IMR-90 (cell line): ENCODE measurements at regions not wholly inside any gene's neighbourhood (a gene's known extent, or its start where the extent isn't known, plus 50 kb on each side); places are given as distances from the start of the nearest gene placed in this dataset.

Experiments
- ATAC-seq: fragments of 200-7000 bp; cut with Tn5 transposase; 2 replicates; pipeline ENCODE4 v1.9.1; 2020; ENCODE audit warnings: low read depth, mild to moderate bottlenecking, moderate library complexity
- BruUV-seq: library from RNA; stranded (reverse); fragments of 400-500 nt; replicated peaks from 2 replicates; lab custom pipeline; 2021; lab: Mats Ljungman, UMichigan
- CTCF ChIA-PET: fragments of 300-600 bp; formaldehyde crosslinking; extraction: SDS; loops from one replicate; lab custom pipeline; 2021; ENCODE audit warnings: antibody characterized with exemption; lab: Yijun Ruan, JAX
- POLR2A ChIA-PET: fragments of 300-600 bp; sonication (Branson Sonifier 250); formaldehyde crosslinking; loops from one replicate; lab custom pipeline; 2022; ENCODE audit warnings: antibody characterized with exemption; ENCODE audit not compliant: unreplicated experiment; lab: Charles Lee
- DNase-seq: peaks from one replicate; pipeline ENCODE4 v3.0.0; 2013
- H2AFZ ChIP-seq: replicated peaks from 2 replicates; pipeline ENCODE3; 2013; ENCODE audit warnings: low read length, mild to moderate bottlenecking; ENCODE audit not compliant: poor library complexity
- H2AK5ac ChIP-seq: 2 replicates; pipeline ENCODE4 v1.6.1; 2013; ENCODE audit warnings: low read depth, low read length, inconsistent platforms
- H2AK9ac ChIP-seq: replicated peaks from 2 replicates; pipeline ENCODE3; 2013; ENCODE audit warnings: mild to moderate bottlenecking, low read depth, low read length, moderate library complexity; ENCODE audit not compliant: poor library complexity
- H2BK120ac ChIP-seq: 2 replicates; pipeline ENCODE4 v1.6.1; 2013; ENCODE audit warnings: low read depth, low read length, inconsistent platforms
- H2BK15ac ChIP-seq: 3 replicates; pipeline ENCODE4 v1.6.1; 2013; ENCODE audit warnings: low read depth, low read length, inconsistent platforms
- H2BK20ac ChIP-seq: 2 replicates; pipeline ENCODE4 v1.6.1; 2013; ENCODE audit warnings: low read depth, mild to moderate bottlenecking, inconsistent platforms, low read length, moderate library complexity
- H2BK5ac ChIP-seq: 2 replicates; pipeline ENCODE4 v1.6.1; 2013; ENCODE audit warnings: mild to moderate bottlenecking, low read depth, low read length, inconsistent platforms; ENCODE audit not compliant: poor library complexity, severe bottlenecking
- H3K14ac ChIP-seq: replicated peaks from 2 replicates; pipeline ENCODE4 v1.6.1; 2013; ENCODE audit warnings: low read depth, low read length, inconsistent platforms
- H3K18ac ChIP-seq: 2 replicates; pipeline ENCODE4 v1.6.1; 2013; ENCODE audit warnings: low read depth, low read length, control low read depth
- H3K23ac ChIP-seq: 2 replicates; pipeline ENCODE4 v1.6.1; 2013; ENCODE audit warnings: low read depth, low read length, inconsistent platforms
- H3K27ac ChIP-seq: 2 replicates; pipeline ENCODE4 v1.5.1; 2013; ENCODE audit warnings: mild to moderate bottlenecking, control low read depth, low read length; ENCODE audit not compliant: insufficient read depth
- H3K27me3 ChIP-seq: 2 replicates; pipeline ENCODE4 v1.6.1; 2013; ENCODE audit warnings: low read length; ENCODE audit not compliant: control insufficient read depth, insufficient read depth
- H3K36me3 ChIP-seq: 2 replicates; pipeline ENCODE4 v1.6.1; 2013; ENCODE audit warnings: low read length, mixed read lengths; ENCODE audit not compliant: control insufficient read depth, insufficient read depth
- H3K4ac ChIP-seq: 2 replicates; pipeline ENCODE4 v1.6.1; 2013; ENCODE audit warnings: low read depth, low read length, inconsistent platforms
- H3K4me1 ChIP-seq: 2 replicates; pipeline ENCODE4 v1.6.1; 2013; ENCODE audit warnings: low read length, mixed read lengths; ENCODE audit not compliant: control insufficient read depth, insufficient read depth
- H3K4me2 ChIP-seq: 2 replicates; pipeline ENCODE4 v1.6.1; 2013; ENCODE audit warnings: low read depth, mild to moderate bottlenecking, control low read depth, low read length, moderate library complexity
- H3K4me3 ChIP-seq: 2 replicates; pipeline ENCODE4 v1.5.1; 2013; ENCODE audit warnings: low read depth, mild to moderate bottlenecking, control low read depth, low read length, moderate library complexity; ENCODE audit not compliant: insufficient read depth
- H3K56ac ChIP-seq: 2 replicates; pipeline ENCODE4 v1.6.1; 2013; ENCODE audit warnings: low read length, inconsistent platforms; ENCODE audit not compliant: insufficient read depth; ENCODE audit errors: extremely low read depth
- H3K79me1 ChIP-seq, 2 experiments: 2 replicates each; pipeline ENCODE4 v1.6.1; 2013; ENCODE audit warnings: low read length in 2 of 2, inconsistent platforms in 1 of 2, low read depth in 1 of 2
- H3K9ac ChIP-seq: 2 replicates; pipeline ENCODE4 v1.6.1; 2013; ENCODE audit warnings: low read depth, low read length, control low read depth
- H3K9me1 ChIP-seq: 2 replicates; pipeline ENCODE4 v1.6.1; 2013; ENCODE audit warnings: low read length, inconsistent platforms; ENCODE audit not compliant: insufficient read depth
- H3K9me3 ChIP-seq: 2 replicates; pipeline ENCODE4 v1.6.1; 2013; ENCODE audit warnings: low read length; ENCODE audit not compliant: control insufficient read depth, insufficient read depth
- H4K20me1 ChIP-seq: 2 replicates; pipeline ENCODE4 v1.6.1; 2013; ENCODE audit warnings: low read length, inconsistent platforms; ENCODE audit not compliant: insufficient read depth
- H4K5ac ChIP-seq: 2 replicates; pipeline ENCODE4 v1.6.1; 2013; ENCODE audit warnings: mild to moderate bottlenecking, low read depth, low read length, control low read depth
- H4K8ac ChIP-seq, 2 experiments: 2 replicates each; pipeline ENCODE4 v1.6.1; 2013; ENCODE audit warnings: low read depth in 2 of 2, low read length in 2 of 2, control low read depth in 1 of 2, inconsistent platforms in 1 of 2
- H4K91ac ChIP-seq: 2 replicates; pipeline ENCODE4 v1.6.1; 2013; ENCODE audit warnings: low read depth, low read length, inconsistent platforms; ENCODE audit not compliant: insufficient read depth
- BHLHE40 ChIP-seq: fragments of 150-350 bp; IDR thresholded peaks from 2 replicates; pipeline ENCODE4 v1.6.1; 2016; ENCODE audit warnings: mild to moderate bottlenecking, low read depth, low read length
- CEBPB ChIP-seq: IDR thresholded peaks from 2 replicates; pipeline ENCODE4 v1.6.1; 2012; ENCODE audit warnings: low read depth, low read length, improper control_type of control experiment
- CHD1 ChIP-seq: IDR thresholded peaks from 2 replicates; pipeline ENCODE4 v1.6.1; 2012; ENCODE audit warnings: low read depth, low read length, improper control_type of control experiment
- CTCF ChIP-seq: conservative IDR thresholded peaks from 2 replicates; pipeline ENCODE4 v1.5.1; 2012; ENCODE audit warnings: mild to moderate bottlenecking, low read depth, low read length, improper control_type of control experiment
- ELK1 ChIP-seq: fragments of 150-350 bp; IDR thresholded peaks from 2 replicates; pipeline ENCODE4 v1.6.1; 2016; ENCODE audit warnings: low read depth, mild to moderate bottlenecking, low read length, moderate library complexity, borderline replicate concordance
- FOS ChIP-seq: fragments of 150-350 bp; IDR thresholded peaks from 2 replicates; pipeline ENCODE4 v1.6.1; 2016; ENCODE audit warnings: low read depth, low read length
- MAFK ChIP-seq: IDR thresholded peaks from 2 replicates; pipeline ENCODE4 v1.6.1; 2012; ENCODE audit warnings: low read depth, low read length, improper control_type of control experiment
- MAZ ChIP-seq: IDR thresholded peaks from 2 replicates; pipeline ENCODE4 v1.6.1; 2012; ENCODE audit warnings: low read depth, mild to moderate bottlenecking, low read length, improper control_type of control experiment, moderate library complexity, borderline replicate concordance
- MXI1 ChIP-seq: IDR thresholded peaks from 2 replicates; pipeline ENCODE4 v1.6.1; 2012; ENCODE audit warnings: low read depth, mild to moderate bottlenecking, low read length, moderate library complexity, borderline replicate concordance
- NFE2L2 ChIP-seq: fragments of 150-350 bp; IDR thresholded peaks from 2 replicates; pipeline ENCODE4 v1.6.1; 2016; ENCODE audit warnings: low read depth, mild to moderate bottlenecking, low read length
- POLR2A ChIP-seq: IDR thresholded peaks from 2 replicates; pipeline ENCODE4 v1.6.1; 2012; ENCODE audit warnings: mild to moderate bottlenecking, low read depth, low read length
- RAD21 ChIP-seq: IDR thresholded peaks from 2 replicates; pipeline ENCODE4 v1.6.1; 2012; ENCODE audit warnings: low read length, improper control_type of control experiment
- RCOR1 ChIP-seq: IDR thresholded peaks from 2 replicates; pipeline ENCODE4 v1.6.1; 2012; ENCODE audit warnings: mild to moderate bottlenecking, low read length, improper control_type of control experiment; ENCODE audit not compliant: insufficient replicate concordance
- RFX5 ChIP-seq: IDR thresholded peaks from 2 replicates; pipeline ENCODE4 v1.8.0; 2012; ENCODE audit warnings: low read depth, mild to moderate bottlenecking, low read length, moderate library complexity
- SMC3 ChIP-seq: fragments of 150-350 bp; IDR thresholded peaks from 2 replicates; pipeline ENCODE4 v1.6.1; 2016; ENCODE audit warnings: low read depth, mild to moderate bottlenecking, antibody characterized with exemption, low read length, moderate library complexity
- USF2 ChIP-seq: fragments of 150-350 bp; IDR thresholded peaks from 2 replicates; pipeline ENCODE4 v1.6.1; 2017; ENCODE audit warnings: mild to moderate bottlenecking, antibody characterized with exemption, low read length, low read depth
- WGBS, 2 experiments: methylation state at CpG; one replicate each; pipeline versions ENCODE4 v1.1.5 to v1.1.7; 2013; ENCODE audit warnings: missing lambda C conversion rate in 2 of 2; ENCODE audit not compliant: insufficient read length in 1 of 2; ENCODE audit errors: extremely low coverage in 2 of 2; 5-methylcytosine and 5-hydroxymethylcytosine counted together
- dilution Hi-C: fragments of 300-500 bp; cut with HindIII; formaldehyde crosslinking; loops from one replicate; pipeline ENCODE4 v1.14.3; 2018; ENCODE audit warnings: low sequenced_read_pairs; ENCODE audit not compliant: unreplicated experiment
- in situ Hi-C: fragments of 300-500 bp; cut with MboI; formaldehyde crosslinking; loops from 3 replicates; pipeline ENCODE4 v1.14.3; 2019; ENCODE audit warnings: low sequenced_read_pairs, inconsistent platforms, mixed read lengths
- intact Hi-C: fragments of 100-400 bp; cut with micrococcal nuclease; formaldehyde crosslinking; loops from 2 replicates; pipeline ENCODE4 v1.10.0; 2022

- intact Hi-C loops = no loop called here
- no peak overlapping the region for H4K5ac ChIP-seq
- BruUV-seq = no TSS peak
- H3K36me3 ChIP-seq = no peaks in the 10 kb centered on the region
- no peaks in the 10 kb centered on the region for H3K79me1 ChIP-seq
- dilution Hi-C loops = no loop called here
- H2AFZ ChIP-seq = no peak overlapping the region
- H2BK15ac ChIP-seq = no peak overlapping the region
- no peak for DNase-seq
- H3K9me3 ChIP-seq = no peaks in the 10 kb centered on the region
- in situ Hi-C loops = no loop called here
- no peak overlapping the region for H4K8ac ChIP-seq
- no peak overlapping the region for H2AK5ac ChIP-seq
- H3K56ac ChIP-seq = no peak overlapping the region
- TF ChIP-seq CTCF = no peak
- TF ChIP-seq USF2 = no peak
- TF ChIP-seq CHD1 = no peak
- TF ChIP-seq CEBPB = no peak
- no peak for TF ChIP-seq NFE2L2
- no peak for TF ChIP-seq MAFK
- TF ChIP-seq MXI1 = no peak
- no peak for TF ChIP-seq MAZ
- TF ChIP-seq BHLHE40 = no peak
- no peak for TF ChIP-seq RAD21
- TF ChIP-seq FOS = no peak
- no peak for TF ChIP-seq RCOR1
- no peak for TF ChIP-seq RFX5
- TF ChIP-seq SMC3 = no peak
- TF ChIP-seq POLR2A = no peak
- TF ChIP-seq ELK1 = no peak
- no peak overlapping the region for H3K4me2 ChIP-seq
- H3K27ac ChIP-seq = no peak overlapping the region
- WGBS, 2 experiments = no CpG with 5 or more reads among the region's 2 CpGs
- H3K27me3 ChIP-seq = no peaks in the 10 kb centered on the region
- no peak overlapping the region for H2BK120ac ChIP-seq
- no peaks in the 10 kb centered on the region for H3K9me1 ChIP-seq
- no peaks in the 10 kb centered on the region for H4K20me1 ChIP-seq
- H2BK5ac ChIP-seq = no peak overlapping the region
- no peak overlapping the region for H3K14ac ChIP-seq
- no peak overlapping the region for H3K9ac ChIP-seq
- no peak for ATAC-seq
- no peaks in the 10 kb centered on the region for H3K4me1 ChIP-seq
- H3K4me3 ChIP-seq = no peak overlapping the region
- H4K91ac ChIP-seq = no peak overlapping the region
- H2AK9ac ChIP-seq = no peak overlapping the region
- no peak overlapping the region for H3K18ac ChIP-seq
- H3K4ac ChIP-seq = no peak overlapping the region
- H3K23ac ChIP-seq = no peak overlapping the region
- CTCF ChIA-PET = no interaction called here
- H2BK20ac ChIP-seq = no peak overlapping the region
- POLR2A ChIA-PET = no interaction called here
Measured at GRCh38 chr6:102571236-102571908, 1177.9 kb downstream of the GRIK2 start.
